HFF-Myc (cell line): ENCODE measurements at regions not wholly inside any gene's neighbourhood (a gene's known extent, or its start where the extent isn't known, plus 50 kb on each side); places are given as distances from the start of the nearest gene placed in this dataset.

Experiments
- DNase-seq: peaks from one replicate; pipeline ENCODE4 v3.0.0-alpha.2; 2011; ENCODE audit warnings: low read depth; ENCODE audit errors: extremely low read depth
- H3K4me3 ChIP-seq: replicated peaks from 2 replicates; pipeline ENCODE4 v1.5.1; 2011; ENCODE audit warnings: low read depth, mild to moderate bottlenecking, control low read depth, low read length
- CTCF ChIP-seq: IDR thresholded peaks from 2 replicates; pipeline ENCODE4 v1.5.1; 2012; ENCODE audit warnings: mild to moderate bottlenecking, low read depth, low read length, control low read depth; ENCODE audit errors: missing control alignments

- no peak for DNase-seq
- no peak for TF ChIP-seq CTCF
These were observed 288.9 kb downstream of the SHQ1 start for GRCh38 chr3:72559385-72559784.

GRCh38 chr3:72558001-72558400 lies 290.2 kb downstream of the SHQ1 start:
- H3K4me3 ChIP-seq = no peak overlapping the region
- DNase-seq = no peak
- no peak for TF ChIP-seq CTCF

More at GRCh38 chr3:72559385-72559784, 288.9 kb downstream of the SHQ1 start:
- no peak overlapping the region for H3K4me3 ChIP-seq

- DNase-seq = no peak
- TF ChIP-seq CTCF = no peak
These were observed 292.5 kb downstream of the SHQ1 start for GRCh38 chr3:72555714-72556113.

GRCh38 chr3:72554689-72555088 lies 293.6 kb downstream of the SHQ1 start:
- TF ChIP-seq CTCF = no peak
- DNase-seq = no peak
- no peak overlapping the region for H3K4me3 ChIP-seq

More at GRCh38 chr3:72555714-72556113, 292.5 kb downstream of the SHQ1 start:
- H3K4me3 ChIP-seq = no peak overlapping the region

GRCh38 chr3:72553298-72553697 lies 294.9 kb downstream of the SHQ1 start:
- H3K4me3 ChIP-seq = no peak overlapping the region
- no peak for TF ChIP-seq CTCF
- no peak for DNase-seq

- no peak for TF ChIP-seq CTCF
- DNase-seq = no peak
- no peak overlapping the region for H3K4me3 ChIP-seq
These were observed 297.5 kb downstream of the SHQ1 start for GRCh38 chr3:72550582-72551262.
